ENCODE measurements at regions not wholly inside any gene's neighbourhood (a gene's known extent, or its start where the extent isn't known, plus 50 kb on each side); places are given as distances from the start of the nearest gene placed in this dataset.
"Not testable (repeated sequence)": the region's sequence is repeated elsewhere in the genome, so short reads cannot be mapped to it uniquely, and the experiment has no call there.

- DNase-seq = not testable (repeated sequence)
Measured at GRCh38 chr7:153969016-153969415, 83.2 kb upstream of the DPP6 start.

GRCh38 chr7:153974603-153975002 lies 77.6 kb upstream of the DPP6 start:
- DNase-seq = not testable (repeated sequence)

- not testable (repeated sequence) for DNase-seq
Measured at GRCh38 chr7:153976745-153977144, 75.5 kb upstream of the DPP6 start.

- DNase-seq = not testable (repeated sequence)
Measured at GRCh38 chr7:153983186-153983585, 69.0 kb upstream of the DPP6 start.

- DNase-seq = not testable (repeated sequence)
Measured at GRCh38 chr7:153989066-153989627, 63.1 kb upstream of the DPP6 start.

- not testable (repeated sequence) for DNase-seq
Measured at GRCh38 chr7:153989742-153990425, 62.3 kb upstream of the DPP6 start.

- DNase-seq = not testable (repeated sequence)
Measured at GRCh38 chr7:153991471-153991870, 60.7 kb upstream of the DPP6 start.

GRCh38 chr7:153993402-153993801 lies 58.8 kb upstream of the DPP6 start:
- not testable (repeated sequence) for DNase-seq

GRCh38 chr7:153998896-153999295 lies 53.3 kb upstream of the DPP6 start:
- not testable (repeated sequence) for DNase-seq

All from fibroblast of skin of right quadriceps (primary cell).